ENCODE measurements at regions not wholly inside any gene's neighbourhood (a gene's known extent, or its start where the extent isn't known, plus 50 kb on each side); places are given as distances from the start of the nearest gene placed in this dataset.
"Not testable (repeated sequence)": the region's sequence is repeated elsewhere in the genome, so short reads cannot be mapped to it uniquely, and the experiment has no call there.

DNA sequence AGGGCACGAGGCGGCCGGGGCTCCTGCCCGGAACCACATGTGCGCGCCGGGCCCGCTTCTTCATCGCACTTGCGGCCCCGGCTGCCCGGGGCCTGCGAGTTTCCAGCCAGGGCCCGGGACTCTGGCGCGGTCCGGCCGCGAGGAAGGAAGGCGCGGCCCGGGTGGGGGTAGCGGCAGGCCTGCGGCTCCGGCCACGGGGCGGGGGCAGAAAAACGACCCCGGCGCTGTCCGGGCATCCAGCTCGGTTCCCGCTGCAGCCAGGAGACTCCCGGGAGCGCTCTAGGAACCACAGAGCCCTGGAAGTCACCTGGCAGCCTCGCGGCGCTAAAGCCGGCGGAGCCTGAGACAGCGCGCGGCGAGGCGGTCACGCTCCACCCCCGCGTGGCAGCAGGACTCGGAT lies 130.5 kb downstream of the POTEM start:
- not testable (repeated sequence) for H3K27ac ChIP-seq; H3K36me3 ChIP-seq; H3K27me3 ChIP-seq (ENCODE audit: insufficient read depth, low read depth, severe bottlenecking); H3K9me3 ChIP-seq (ENCODE audit: severe bottlenecking); H3K4me3 ChIP-seq (ENCODE audit: low read depth, low read length); DNase-seq

DNA sequence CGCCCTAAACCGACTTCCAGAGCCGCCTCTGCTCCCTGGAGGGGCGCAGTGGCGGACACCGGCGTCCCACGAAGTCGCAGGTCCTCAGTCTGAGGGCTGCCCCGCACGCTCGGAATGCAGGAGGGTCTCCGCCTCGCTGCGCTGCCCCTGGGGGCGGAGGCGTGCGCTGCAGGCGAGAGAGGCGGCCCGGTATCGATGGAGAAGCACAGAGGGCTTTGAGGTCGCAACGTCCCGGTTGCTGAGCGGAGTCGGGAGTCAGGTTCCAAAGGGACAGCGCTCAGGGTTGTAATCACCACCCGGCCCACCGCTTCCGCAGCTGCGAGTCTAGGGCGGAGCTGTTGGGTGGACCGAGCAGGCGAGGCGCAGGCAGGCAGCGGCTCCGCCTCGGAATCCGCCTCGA lies 131.0 kb downstream of the POTEM start:
- H3K36me3 ChIP-seq; DNase-seq; H3K27me3 ChIP-seq (ENCODE audit: insufficient read depth, low read depth, severe bottlenecking); H3K9me3 ChIP-seq (ENCODE audit: severe bottlenecking); H3K27ac ChIP-seq; H3K4me3 ChIP-seq (ENCODE audit: low read depth, low read length): not testable (repeated sequence)

DNA sequence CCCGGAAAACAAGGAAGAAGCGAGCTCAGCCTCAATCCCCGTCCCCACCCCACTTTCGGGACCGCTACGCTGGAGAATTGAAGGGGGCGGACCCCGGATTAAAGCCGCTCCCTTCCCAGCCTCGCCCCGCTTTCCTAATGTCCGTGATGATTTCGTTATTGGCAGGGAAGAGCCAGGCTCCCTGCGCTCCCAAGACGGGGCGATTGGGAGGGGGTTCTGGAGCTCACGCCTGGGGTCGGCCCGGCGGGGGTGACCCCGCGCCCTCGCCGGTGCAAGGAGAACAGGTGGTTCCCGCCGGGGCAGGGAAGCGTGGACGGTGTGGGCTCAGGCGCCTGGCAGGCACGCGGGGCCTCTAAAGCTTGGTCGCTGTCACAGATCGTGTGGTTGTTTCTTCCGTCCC lies 131.5 kb downstream of the POTEM start:
- H3K36me3 ChIP-seq; H3K4me3 ChIP-seq (ENCODE audit: low read depth, low read length); H3K27me3 ChIP-seq (ENCODE audit: insufficient read depth, low read depth, severe bottlenecking); H3K27ac ChIP-seq; H3K9me3 ChIP-seq (ENCODE audit: severe bottlenecking); DNase-seq: not testable (repeated sequence)

DNA sequence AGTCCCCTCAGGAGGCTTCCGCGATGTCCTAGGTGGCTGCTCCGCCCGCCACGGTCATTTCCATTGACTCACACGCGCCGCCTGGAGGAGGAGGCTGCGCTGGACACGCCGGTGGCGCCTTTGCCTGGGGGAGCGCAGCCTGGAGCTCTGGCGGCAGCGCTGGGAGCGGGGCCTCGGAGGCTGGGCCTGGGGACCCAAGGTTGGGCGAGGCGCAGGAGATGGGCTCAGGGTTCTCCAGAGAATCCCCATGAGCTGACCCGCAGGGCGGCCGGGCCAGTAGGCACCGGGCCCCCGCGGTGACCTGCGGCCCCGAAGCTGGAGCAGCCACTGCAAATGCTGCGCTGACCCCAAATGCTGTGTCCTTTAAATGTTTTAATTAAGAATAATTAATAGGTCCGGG lies 132.1 kb downstream of the POTEM start:
- not testable (repeated sequence) for H3K36me3 ChIP-seq; DNase-seq; H3K4me3 ChIP-seq (ENCODE audit: low read depth, low read length); H3K27ac ChIP-seq; H3K9me3 ChIP-seq (ENCODE audit: severe bottlenecking); H3K27me3 ChIP-seq (ENCODE audit: insufficient read depth, low read depth, severe bottlenecking)

DNA sequence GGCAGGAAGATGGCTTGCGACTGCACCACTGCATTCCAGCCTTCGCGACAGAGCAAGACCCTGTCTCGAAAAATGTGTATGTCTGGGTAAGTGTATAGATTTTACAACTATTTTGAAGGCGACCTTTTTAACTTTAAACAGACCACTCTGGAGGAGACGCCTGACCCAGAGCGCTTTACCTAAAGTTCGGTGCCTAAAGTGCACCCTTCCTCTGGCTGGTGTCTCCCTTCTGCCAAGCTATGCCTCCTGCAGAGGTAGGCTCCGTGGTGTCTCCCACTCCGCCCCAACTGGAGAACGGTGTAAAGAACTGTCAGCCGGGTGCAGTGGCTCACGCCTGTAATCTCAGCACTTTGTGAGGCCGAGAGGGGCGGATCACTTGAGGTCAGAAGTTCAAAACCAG lies 132.7 kb downstream of the POTEM start:
- not testable (repeated sequence) for H3K9me3 ChIP-seq (ENCODE audit: severe bottlenecking); DNase-seq; H3K4me3 ChIP-seq (ENCODE audit: low read depth, low read length); H3K27me3 ChIP-seq (ENCODE audit: insufficient read depth, low read depth, severe bottlenecking); H3K36me3 ChIP-seq; H3K27ac ChIP-seq

DNA sequence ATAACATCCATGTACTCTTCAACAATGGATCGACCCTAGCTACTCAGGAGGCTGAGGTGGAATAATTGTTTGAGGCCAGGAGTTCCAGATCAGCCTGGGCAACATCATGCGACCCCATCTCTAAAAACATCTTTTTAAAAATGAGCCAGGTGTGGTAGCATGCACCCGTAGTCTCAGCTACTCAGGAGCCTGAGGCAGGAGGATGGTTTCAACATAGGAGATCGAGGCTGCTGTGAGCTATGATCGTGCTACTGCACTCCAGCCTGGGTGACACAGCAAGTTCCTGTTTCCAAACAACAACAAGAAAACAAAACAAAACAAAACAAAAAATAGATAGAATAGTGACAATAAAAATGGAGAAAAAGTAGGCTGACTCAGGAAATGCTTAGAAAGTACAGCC lies 138.3 kb downstream of the POTEM start:
- not testable (repeated sequence) for H3K36me3 ChIP-seq; H3K27ac ChIP-seq; DNase-seq; H3K9me3 ChIP-seq (ENCODE audit: severe bottlenecking); H3K27me3 ChIP-seq (ENCODE audit: insufficient read depth, low read depth, severe bottlenecking); H3K4me3 ChIP-seq (ENCODE audit: low read depth, low read length)

DNA sequence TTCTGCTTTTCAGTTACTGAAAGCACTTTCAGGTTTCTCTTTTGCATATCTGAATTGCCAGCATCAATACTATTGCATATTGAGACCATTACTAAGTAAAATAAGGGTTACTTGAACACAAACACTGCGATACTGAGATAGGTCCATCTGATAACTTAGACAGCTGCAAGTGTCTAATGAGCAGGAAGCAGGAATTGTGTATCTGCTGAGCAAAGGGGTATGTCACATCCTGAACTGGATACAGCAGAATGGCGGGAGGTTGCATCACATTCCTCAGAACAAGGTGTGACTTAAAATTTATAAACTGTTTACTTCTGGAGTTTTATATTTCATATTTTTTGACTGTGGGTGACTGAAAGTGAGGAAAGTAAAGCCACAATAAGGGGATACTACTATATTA lies 142.7 kb downstream of the POTEM start:
- not testable (repeated sequence) for H3K4me3 ChIP-seq (ENCODE audit: low read depth, low read length); H3K9me3 ChIP-seq (ENCODE audit: severe bottlenecking); H3K27me3 ChIP-seq (ENCODE audit: insufficient read depth, low read depth, severe bottlenecking); DNase-seq; H3K36me3 ChIP-seq; H3K27ac ChIP-seq

DNA sequence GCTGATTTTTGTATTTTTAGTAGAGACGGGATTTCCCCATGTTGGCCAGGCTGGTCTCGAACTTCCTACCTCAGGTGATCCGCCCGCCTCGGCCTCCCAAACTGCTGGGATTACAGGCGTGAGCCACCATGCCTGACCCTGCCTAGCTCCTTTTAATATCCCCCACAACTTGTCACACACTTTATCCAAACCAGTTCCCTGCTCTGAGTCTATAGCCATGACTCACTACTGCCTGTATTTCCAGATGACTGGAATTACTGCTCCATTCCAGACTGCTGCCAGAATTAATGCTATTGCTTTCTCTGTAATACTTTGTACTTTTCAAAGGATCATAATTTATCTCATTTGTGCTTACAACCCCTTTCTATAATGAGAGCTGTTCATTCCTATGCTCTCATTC lies 153.1 kb downstream of the POTEM start:
- H3K36me3 ChIP-seq; DNase-seq; H3K4me3 ChIP-seq (ENCODE audit: low read depth, low read length); H3K9me3 ChIP-seq (ENCODE audit: severe bottlenecking); H3K27me3 ChIP-seq (ENCODE audit: insufficient read depth, low read depth, severe bottlenecking); H3K27ac ChIP-seq: not testable (repeated sequence)

DNA sequence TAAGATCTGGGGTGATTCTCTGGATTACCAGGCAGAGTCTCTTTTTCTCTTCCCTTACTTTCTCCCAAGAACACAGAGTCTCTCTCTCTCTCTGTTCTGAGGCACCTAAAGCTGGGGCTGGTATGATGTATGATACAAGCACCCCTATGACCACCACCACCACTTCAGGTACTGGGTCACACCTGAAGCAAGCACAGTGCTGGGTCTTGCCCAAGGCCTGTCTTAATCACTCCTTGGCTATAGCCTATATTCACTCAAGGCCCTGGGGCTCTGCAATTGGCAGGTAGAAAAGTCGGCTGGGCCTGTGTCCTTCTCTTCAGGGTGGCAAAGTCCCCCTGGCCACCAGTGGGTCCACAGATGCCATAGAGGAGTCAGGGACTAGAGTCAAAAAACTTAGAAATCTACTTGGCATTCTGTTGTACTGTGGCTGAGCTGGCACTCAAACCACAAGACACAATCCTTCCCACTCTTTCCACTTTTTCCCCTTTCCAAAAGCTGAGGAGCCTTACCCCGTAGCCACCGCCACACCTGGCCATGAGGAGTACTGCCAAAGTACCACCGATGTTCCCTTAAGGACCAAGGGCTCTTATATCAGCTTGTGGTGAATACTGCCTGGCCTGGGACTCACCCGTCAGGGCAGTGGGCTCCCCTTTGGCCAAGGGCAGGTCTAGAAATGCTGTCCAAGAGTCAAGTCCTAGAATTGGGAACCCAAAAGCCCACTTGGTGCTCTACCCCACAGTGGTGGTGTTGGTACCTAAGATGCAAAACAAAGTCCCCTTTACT lies 159.2 kb downstream of the POTEM start:
- H3K27me3 ChIP-seq (ENCODE audit: insufficient read depth, low read depth, severe bottlenecking); H3K4me3 ChIP-seq (ENCODE audit: low read depth, low read length); DNase-seq; H3K27ac ChIP-seq; H3K36me3 ChIP-seq; H3K9me3 ChIP-seq (ENCODE audit: severe bottlenecking): not testable (repeated sequence)

DNA sequence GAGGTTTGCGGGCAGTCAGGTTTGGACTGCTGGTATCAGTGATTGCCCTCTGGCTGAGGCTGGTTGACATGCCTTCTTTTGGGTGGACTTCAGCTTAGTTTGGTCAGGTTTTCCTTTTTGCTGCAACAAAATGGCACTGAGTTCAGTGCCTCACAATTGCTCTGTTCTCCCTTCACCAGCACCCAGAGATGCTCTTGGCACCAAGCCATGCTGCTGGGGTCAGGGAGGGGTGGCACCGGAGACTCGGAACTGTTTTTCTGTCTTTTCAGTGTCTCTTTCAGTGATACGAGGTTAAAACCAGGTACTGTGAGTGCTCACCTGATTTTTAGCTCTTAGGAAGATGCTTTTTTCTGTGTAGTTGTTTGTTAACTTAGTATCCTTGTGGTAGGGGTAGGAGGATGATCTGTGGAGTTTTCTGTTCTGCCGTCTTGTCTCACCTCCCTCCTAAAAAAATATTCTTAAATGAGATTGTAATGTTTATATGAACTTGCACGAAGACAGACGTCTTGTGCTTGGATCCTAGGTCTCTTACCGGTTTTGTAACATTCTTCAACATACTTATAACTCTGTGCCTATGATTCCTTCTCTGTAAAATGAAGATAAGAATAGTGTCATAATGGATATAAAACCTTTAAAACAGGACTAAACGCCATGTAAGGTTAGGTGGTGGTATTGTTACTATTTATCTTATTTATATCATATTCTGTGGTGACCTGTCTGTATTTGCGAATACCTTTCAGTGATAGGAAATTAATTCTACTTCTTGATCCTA lies 160.6 kb downstream of the POTEM start:
- not testable (repeated sequence) for H3K27ac ChIP-seq; DNase-seq; H3K36me3 ChIP-seq; H3K4me3 ChIP-seq (ENCODE audit: low read depth, low read length); H3K9me3 ChIP-seq (ENCODE audit: severe bottlenecking); H3K27me3 ChIP-seq (ENCODE audit: insufficient read depth, low read depth, severe bottlenecking)

DNA sequence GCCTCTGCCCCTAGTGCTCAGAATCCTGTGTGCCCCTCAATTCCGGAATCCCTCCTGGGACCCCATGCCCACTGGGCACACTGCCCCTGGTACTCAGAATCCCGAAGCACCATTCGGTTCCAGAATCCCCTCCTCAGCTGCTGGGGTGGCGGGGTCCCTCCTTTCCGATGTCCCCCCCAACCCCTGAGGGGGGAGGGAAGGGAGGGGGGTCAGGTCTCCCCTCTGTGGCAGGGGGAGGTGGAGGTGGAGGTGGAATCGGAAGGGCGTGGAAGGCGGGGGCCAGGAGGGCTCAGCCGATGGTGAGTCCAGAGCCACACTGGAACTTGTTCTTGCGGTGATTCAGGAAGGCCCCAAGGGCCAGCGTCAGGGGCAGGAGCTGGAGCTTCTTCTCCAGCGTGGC lies 164.3 kb downstream of the POTEM start:
- H3K27ac ChIP-seq; DNase-seq; H3K9me3 ChIP-seq (ENCODE audit: severe bottlenecking); H3K36me3 ChIP-seq; H3K4me3 ChIP-seq (ENCODE audit: low read depth, low read length); H3K27me3 ChIP-seq (ENCODE audit: insufficient read depth, low read depth, severe bottlenecking): not testable (repeated sequence)

DNA sequence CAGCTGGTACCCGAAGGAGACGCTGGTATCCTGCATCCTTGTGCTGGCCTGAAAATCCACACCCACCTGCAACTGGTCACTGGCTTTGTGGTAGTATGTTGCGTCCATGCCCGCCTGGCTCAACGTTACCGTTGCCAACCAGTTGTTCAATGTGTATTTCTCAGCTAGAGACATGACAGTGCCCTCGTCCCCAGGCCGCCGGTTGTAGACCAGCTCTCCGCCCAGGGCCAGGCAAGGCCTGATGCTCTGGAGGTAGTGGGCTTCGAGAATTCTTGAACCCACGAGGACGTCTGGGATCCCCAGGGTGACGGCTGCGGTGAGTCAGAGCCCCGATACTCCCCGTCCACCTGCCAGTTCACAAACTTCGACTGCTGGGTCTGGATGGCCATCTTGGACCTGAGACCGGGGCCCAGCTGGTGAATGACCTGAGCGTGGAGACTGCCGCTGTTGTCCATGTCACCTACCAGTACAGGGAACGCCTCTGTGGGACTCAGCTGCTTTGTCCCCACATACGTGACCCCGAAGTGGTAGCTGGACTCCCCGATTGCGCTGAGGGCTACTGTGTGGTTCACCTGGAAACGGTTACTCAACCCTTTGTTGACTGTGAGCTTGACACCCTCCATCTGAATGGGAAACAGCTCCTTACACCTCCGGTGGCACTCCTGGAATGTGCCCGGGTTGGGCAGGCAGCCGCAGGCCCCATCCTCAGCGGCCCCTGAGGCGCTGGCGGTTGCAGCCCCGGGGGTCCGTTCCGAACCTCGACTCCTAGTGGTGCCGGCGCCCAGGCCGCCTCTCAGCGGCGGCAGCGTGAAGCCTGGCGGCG lies 165.0 kb downstream of the POTEM start:
- not testable (repeated sequence) for H3K4me3 ChIP-seq (ENCODE audit: low read depth, low read length); H3K27me3 ChIP-seq (ENCODE audit: insufficient read depth, low read depth, severe bottlenecking); DNase-seq; H3K9me3 ChIP-seq (ENCODE audit: severe bottlenecking); H3K36me3 ChIP-seq; H3K27ac ChIP-seq

DNA sequence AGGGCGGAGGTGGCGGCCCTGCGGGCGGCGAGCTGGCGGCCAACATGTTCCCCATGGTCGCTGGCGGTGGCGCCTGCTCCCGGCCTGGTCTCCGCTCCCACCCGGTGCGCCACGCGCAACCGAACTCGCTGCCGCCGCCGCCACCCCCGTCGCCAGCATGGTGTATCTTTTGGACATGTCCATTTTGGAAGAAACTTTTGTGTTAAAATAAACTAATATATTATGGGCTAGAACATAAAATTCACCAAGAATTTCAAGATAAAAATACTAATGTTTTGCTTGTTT lies 165.5 kb downstream of the POTEM start:
- H3K27me3 ChIP-seq (ENCODE audit: insufficient read depth, low read depth, severe bottlenecking); H3K9me3 ChIP-seq (ENCODE audit: severe bottlenecking); H3K27ac ChIP-seq; H3K4me3 ChIP-seq (ENCODE audit: low read depth, low read length); DNase-seq; H3K36me3 ChIP-seq: not testable (repeated sequence)

DNA sequence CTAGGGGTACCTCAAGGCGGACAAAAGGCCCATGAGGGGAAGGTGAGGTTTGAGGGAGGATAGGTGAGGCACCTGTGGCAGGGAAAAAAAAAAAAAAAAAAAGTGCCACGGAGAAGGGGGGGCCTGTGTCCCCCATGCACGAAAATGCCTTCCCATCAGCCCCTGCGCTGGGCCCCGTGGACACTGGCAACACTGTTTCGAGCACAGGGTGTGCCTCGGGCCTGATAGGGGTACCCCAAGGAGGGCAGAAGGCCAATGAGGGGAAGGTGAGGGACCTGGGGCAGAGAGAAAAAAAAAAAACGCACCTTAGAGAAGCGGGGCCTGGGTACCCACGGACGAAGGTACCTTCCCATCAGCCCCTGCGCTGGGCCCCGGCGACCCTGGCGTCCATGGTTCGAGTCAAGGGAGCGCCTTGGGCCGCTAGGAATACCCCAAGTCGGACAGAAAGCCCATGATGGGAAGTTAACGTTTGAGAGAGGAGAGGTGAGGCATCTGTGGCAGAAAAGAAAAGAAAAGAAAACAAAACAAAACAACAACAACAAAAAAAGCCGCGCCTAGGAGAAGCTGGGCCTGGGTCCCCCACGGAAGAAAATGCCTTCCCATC lies 190.0 kb downstream of the POTEM start:
- H3K4me3 ChIP-seq (ENCODE audit: low read depth, low read length); H3K36me3 ChIP-seq; H3K27me3 ChIP-seq (ENCODE audit: insufficient read depth, low read depth, severe bottlenecking); DNase-seq; H3K9me3 ChIP-seq (ENCODE audit: severe bottlenecking); H3K27ac ChIP-seq: not testable (repeated sequence)

Data from WERI-Rb-1 (cell line).